Lung (tissue), 11 donors: ENCODE measurements at regions not wholly inside any gene's neighbourhood (a gene's known extent, or its start where the extent isn't known, plus 50 kb on each side); places are given as distances from the start of the nearest gene placed in this dataset.

Experiments
- ATAC-seq: fragments of 200-7000 bp; cut with Tn5 transposase; one replicate; pipeline ENCODE4 v1.9.1; 2020; ENCODE audit warnings: moderate number of reproducible peaks; ENCODE audit not compliant: insufficient read depth, low FRiP score
- DNase-seq, 3 donors: peaks; one replicate each; pipeline ENCODE4 v3.0.0-alpha.2; 2013 to 2017
- H3K27ac ChIP-seq, 2 donors: one replicate each; pipeline ENCODE4 v1.5.1; 2013; ENCODE audit warnings: mild to moderate bottlenecking in 2 of 2, moderate library complexity in 2 of 2, control low read depth in 1 of 2, inconsistent platforms in 1 of 2, low read depth in 1 of 2, low read length in 1 of 2
- H3K27me3 ChIP-seq, 3 donors: one replicate each; pipeline ENCODE4 v1.5.1; 2013; ENCODE audit warnings: low read length in 2 of 3; ENCODE audit not compliant: control insufficient read depth in 3 of 3, insufficient read depth in 3 of 3
- H3K36me3 ChIP-seq, 4 donors: one replicate each; pipeline ENCODE4 v1.5.1; 2013; ENCODE audit warnings: low read length in 4 of 4, mild to moderate bottlenecking in 1 of 4, moderate library complexity in 1 of 4; ENCODE audit not compliant: control insufficient read depth in 4 of 4, insufficient read depth in 4 of 4
- H3K4me1 ChIP-seq, 5 donors: one replicate each; pipeline ENCODE4 v1.5.1; 2013; ENCODE audit warnings: low read length in 5 of 5, mild to moderate bottlenecking in 2 of 5, moderate library complexity in 1 of 5; ENCODE audit not compliant: control insufficient read depth in 5 of 5, insufficient read depth in 5 of 5
- H3K4me3 ChIP-seq: one replicate; pipeline ENCODE4 v1.5.1; 2013; ENCODE audit warnings: mild to moderate bottlenecking, control low read depth, moderate library complexity
- H3K9ac ChIP-seq, 2 donors: one replicate each; pipeline ENCODE4 v1.5.1; 2013; ENCODE audit warnings: low read length in 2 of 2, control low read depth in 1 of 2; ENCODE audit not compliant: insufficient read depth in 1 of 2
- H3K9me3 ChIP-seq, 4 donors: one replicate each; pipeline ENCODE4 v1.5.1; 2013; ENCODE audit warnings: low read length in 3 of 4, mild to moderate bottlenecking in 1 of 4, moderate library complexity in 1 of 4; ENCODE audit not compliant: control insufficient read depth in 4 of 4, insufficient read depth in 3 of 4
- WGBS, 2 donors: extraction: QIAGEN DNeasy Blood & Tissue Kit; methylation state at CpG; one replicate each; pipeline ENCODE4 v1.1.7; 2013; 5-methylcytosine and 5-hydroxymethylcytosine counted together
- TF ChIP-seq, protein P1 (sequence below): IDR thresholded peaks from 2 replicates; pipeline ENCODE4 v1.5.1; 2012; ENCODE audit warnings: mild to moderate bottlenecking; ENCODE audit errors: control extremely low read depth, extremely low read depth
- donor health status: control.
- donor health status: control.
- donor health status: Bipolar disorder and iron deficiency.
- donor health status: healthy.
- donor health status: DM: yes; HTN: yes; CAD: no.

DNA sequence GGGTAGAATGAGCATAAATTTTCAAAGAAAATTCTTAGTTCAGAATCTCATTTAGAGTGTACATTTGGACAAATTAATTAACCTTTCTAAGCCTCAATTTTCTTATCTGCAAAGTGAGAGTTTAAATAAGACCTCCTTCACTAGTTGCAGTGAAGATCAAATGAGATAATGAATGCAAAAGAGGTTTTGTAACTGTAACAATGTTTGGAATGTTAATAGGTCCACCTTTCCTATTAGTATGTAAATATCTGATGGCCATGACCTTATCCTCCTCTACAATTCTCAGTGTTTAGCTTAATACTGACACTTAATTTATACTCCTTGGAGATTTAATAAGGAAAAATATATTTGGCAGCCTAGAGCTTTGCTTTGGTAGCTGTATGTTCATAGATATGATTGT lies 138.8 kb downstream of the GABRG1 start:
- H3K9me3 ChIP-seq, result no peaks in the 10 kb centered on the region
- H3K9ac ChIP-seq, result no peak overlapping the region
- DNase-seq, result no peak
- no peaks in the 10 kb centered on the region for H3K27me3 ChIP-seq
- H3K36me3 ChIP-seq, result no peaks in the 10 kb centered on the region
- no peak for ATAC-seq
- TF ChIP-seq, protein P1, sequence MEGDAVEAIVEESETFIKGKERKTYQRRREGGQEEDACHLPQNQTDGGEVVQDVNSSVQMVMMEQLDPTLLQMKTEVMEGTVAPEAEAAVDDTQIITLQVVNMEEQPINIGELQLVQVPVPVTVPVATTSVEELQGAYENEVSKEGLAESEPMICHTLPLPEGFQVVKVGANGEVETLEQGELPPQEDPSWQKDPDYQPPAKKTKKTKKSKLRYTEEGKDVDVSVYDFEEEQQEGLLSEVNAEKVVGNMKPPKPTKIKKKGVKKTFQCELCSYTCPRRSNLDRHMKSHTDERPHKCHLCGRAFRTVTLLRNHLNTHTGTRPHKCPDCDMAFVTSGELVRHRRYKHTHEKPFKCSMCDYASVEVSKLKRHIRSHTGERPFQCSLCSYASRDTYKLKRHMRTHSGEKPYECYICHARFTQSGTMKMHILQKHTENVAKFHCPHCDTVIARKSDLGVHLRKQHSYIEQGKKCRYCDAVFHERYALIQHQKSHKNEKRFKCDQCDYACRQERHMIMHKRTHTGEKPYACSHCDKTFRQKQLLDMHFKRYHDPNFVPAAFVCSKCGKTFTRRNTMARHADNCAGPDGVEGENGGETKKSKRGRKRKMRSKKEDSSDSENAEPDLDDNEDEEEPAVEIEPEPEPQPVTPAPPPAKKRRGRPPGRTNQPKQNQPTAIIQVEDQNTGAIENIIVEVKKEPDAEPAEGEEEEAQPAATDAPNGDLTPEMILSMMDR, result no peak
- no peak overlapping the region for H3K4me3 ChIP-seq
- no peaks in the 10 kb centered on the region for H3K4me1 ChIP-seq
- no peak overlapping the region for H3K27ac ChIP-seq

DNA sequence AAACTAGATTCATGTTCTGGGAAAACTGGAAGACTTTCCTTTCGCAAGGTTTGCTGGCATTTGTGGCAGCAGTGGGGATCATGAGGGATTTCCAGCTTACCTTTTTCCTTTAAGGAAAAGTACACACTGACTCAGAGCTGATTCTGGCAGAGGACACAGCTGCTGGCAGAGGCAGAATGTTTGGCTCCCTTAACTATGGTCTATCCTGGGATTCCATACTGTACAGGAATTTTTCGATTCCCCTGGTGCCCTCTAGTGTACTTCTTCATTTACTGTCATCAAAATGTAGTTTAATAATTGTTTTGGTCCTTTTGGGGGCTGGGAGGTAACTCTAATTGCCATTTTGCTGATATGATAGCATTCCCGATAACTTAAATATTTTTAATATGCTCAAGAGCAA lies 152.7 kb downstream of the GABRG1 start:
- Histone ChIP-seq H3K9me3 (peaks cover 0 to 14% (median 5%) of the 10 kb centered on the region in 4 donors), H3K36me3 (no peaks in the 10 kb centered on the region), H3K9ac (no peak overlapping the region), H3K27ac (no peak overlapping the region), H3K4me3 (no peak overlapping the region), H3K4me1 (no peaks in the 10 kb centered on the region), H3K27me3 (no peaks in the 10 kb centered on the region)
- no peak for ATAC-seq
- 82 to 93% methylated on average over 3 of the region's 3 CpGs for WGBS, 2 donors
- DNase-seq, result no peak
- TF ChIP-seq, protein P1, result no peak

DNA sequence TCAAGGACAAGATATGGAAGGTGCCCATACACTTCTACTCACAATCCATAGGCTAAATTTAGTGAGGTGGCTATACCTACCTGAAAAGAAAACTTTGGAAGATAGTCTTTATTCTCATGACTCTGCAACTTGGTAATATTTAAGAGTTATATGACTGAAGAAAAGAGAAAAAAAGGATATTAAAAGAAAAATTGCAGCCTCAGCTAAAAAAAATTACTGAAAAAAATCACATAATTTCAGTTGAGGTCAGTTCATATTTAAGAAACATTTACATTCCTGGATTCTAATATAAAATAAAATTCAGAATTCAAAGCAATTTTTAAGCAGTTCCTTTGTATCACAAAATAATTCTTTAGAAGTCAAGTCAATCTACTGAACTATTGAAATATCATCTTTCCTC lies 166.5 kb downstream of the GABRG1 start:
- Histone ChIP-seq H3K9ac (no peak overlapping the region), H3K4me1 (no peaks in the 10 kb centered on the region), H3K27ac (no peak overlapping the region), H3K36me3 (no peaks in the 10 kb centered on the region), H3K9me3 (peaks cover 0 to 7% (median 0%) of the 10 kb centered on the region in 4 donors), H3K27me3 (no peaks in the 10 kb centered on the region), H3K4me3 (no peak overlapping the region)
- no peak for DNase-seq
- TF ChIP-seq, protein P1, result no peak
- ATAC-seq, result no peak

DNA sequence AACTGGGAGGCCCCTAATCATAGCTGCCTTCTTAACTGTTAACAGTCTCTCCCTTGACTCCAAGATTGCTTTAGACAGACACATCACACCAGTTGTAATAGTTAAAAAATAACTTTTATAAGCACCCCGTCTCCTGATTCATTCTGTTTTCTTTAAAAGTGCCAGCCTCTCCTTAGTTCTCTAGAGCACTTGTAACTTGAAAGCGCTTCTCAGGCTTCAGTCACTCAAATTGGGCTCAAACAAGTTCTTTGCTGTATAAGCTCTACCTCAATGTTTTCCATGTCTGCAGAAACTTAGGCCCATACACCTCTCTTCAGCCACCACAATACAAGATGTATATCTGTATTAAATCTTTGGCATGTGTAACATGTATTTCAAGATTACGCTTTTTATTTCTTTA lies 169.6 kb downstream of the GABRG1 start:
- Histone ChIP-seq H3K4me3 (no peak overlapping the region), H3K36me3 (no peaks in the 10 kb centered on the region), H3K4me1 (no peaks in the 10 kb centered on the region), H3K27me3 (no peaks in the 10 kb centered on the region), H3K9ac (no peak overlapping the region), H3K27ac (no peak overlapping the region), H3K9me3 (no peaks in the 10 kb centered on the region)
- ATAC-seq (no peak), DNase-seq (peak in 2 of 3 donors; percentile 16 to 66)
- TF ChIP-seq, protein P1, result no peak
- 43 to 60% methylated on average over 3 of the region's 3 CpGs for WGBS, 2 donors
